Heart right ventricle (tissue), 16 donors: ENCODE measurements at regions not wholly inside any gene's neighbourhood (a gene's known extent, or its start where the extent isn't known, plus 50 kb on each side); places are given as distances from the start of the nearest gene placed in this dataset.

ENCODE experiments used
- ATAC-seq, 8 donors: fragments of 200-7000 bp; cut with Tn5 transposase; one replicate each; pipeline ENCODE4 v1.9.1; 2020; ENCODE audit warnings: mild to moderate bottlenecking in 8 of 8, moderate library complexity in 8 of 8, moderate number of reproducible peaks in 1 of 8
- DNase-seq, 2 donors: peaks; one replicate each; pipeline ENCODE4 v3.0.0-alpha.2; 2020
- H3K27ac ChIP-seq, 10 donors: fragments of 200-600 bp; sonication (generic) in 2 of 10; one replicate each; pipeline versions ENCODE4 v1.5.0 to v1.8.0; 2020 to 2022; ENCODE audit warnings: mild to moderate bottlenecking in 3 of 10
- H3K27me3 ChIP-seq, 7 donors: fragments of 200-600 bp; one replicate each; pipeline ENCODE4 v1.8.0; 2021 to 2022; ENCODE audit warnings: mild to moderate bottlenecking in 2 of 7
- H3K36me3 ChIP-seq, 9 donors: fragments of 200-600 bp; sonication (generic) in 1 of 9; one replicate each; pipeline versions ENCODE4 v1.5.0 to v1.8.0; 2020 to 2022; ENCODE audit warnings: mild to moderate bottlenecking in 2 of 9
- H3K4me1 ChIP-seq, 9 donors: fragments of 200-600 bp; sonication (generic) in 1 of 9; one replicate each; pipeline versions ENCODE4 v1.5.0 to v1.8.0; 2020 to 2022; ENCODE audit warnings: mild to moderate bottlenecking in 4 of 9
- H3K4me3 ChIP-seq, 10 donors: fragments of 200-600 bp; sonication (generic) in 2 of 10; one replicate each; pipeline versions ENCODE4 v1.5.0 to v1.8.0; 2020 to 2022; ENCODE audit warnings: mild to moderate bottlenecking in 7 of 10, moderate library complexity in 2 of 10
- H3K9me3 ChIP-seq, 11 donors: fragments of 200-600 bp in 10 of 11; sonication (generic) in 2 of 11; one replicate each; pipeline versions ENCODE4 v1.5.0 to v1.8.0; 2013 to 2022; ENCODE audit warnings: mild to moderate bottlenecking in 2 of 11, control low read depth in 1 of 11, moderate library complexity in 1 of 11
- CTCF ChIP-seq, 9 donors: fragments of 200-600 bp; sonication (generic) in 2 of 9; IDR thresholded peaks; one replicate each; pipeline versions ENCODE4 v1.5.0 to v1.8.0; 2021 to 2022; ENCODE audit warnings: antibody characterized with exemption in 9 of 9, mild to moderate bottlenecking in 5 of 9, moderate library complexity in 1 of 9
- WGBS, 2 donors: extraction: QIAGEN DNeasy Blood & Tissue Kit; methylation state at CpG; one replicate each; pipeline ENCODE4 v1.1.7; 2013; ENCODE audit warnings: inconsistent platforms in 1 of 2; 5-methylcytosine and 5-hydroxymethylcytosine counted together
- intact Hi-C, 10 donors: fragments of 100-400 bp; cut with DNase I; formaldehyde crosslinking; loops; one replicate each; pipeline versions ENCODE4 v1.11.1 to v1.14.2; 2022
- donor health status: Arrhythmogenic right ventricular cardiomyopathy.
- donor health status: ischemic (EF 13 %, LVEDD 7.1; RV severe dilation, severe dysfunction).
- donor health status: healthy with polysubstance abuse.
- donor health status: DM: no; HTN: yes; CAD: no.
- donor health status: DM: no; HTN: no; CAD: no.
- donor health status: ischemic (EF 25% LVEDD 6.9; RV normal size, moderate dysfunction).
- donor health status: ischemic (EF 25% LVEDD 5.7; RV mildly dilated, moderate dysfunction).
- donor health status: healthy.
- donor health status: DM: yes; HTN: yes; CAD: no.
- donor health status: Ischemic cardiomyopathy.
- donor health status: ischemic (EF 35%, LVEDD 5.7; RV mildly dilated, moderate dysfunction).
- donor health status: nonischemic (EF 11% LVEDD 7.7; RV severe dilation, severe dysfunction).
- donor health status: DM: yes; HTN: yes; CAD: no.
- donor health status: PGD.
- donor health status: ischemic (EF 29% LVEDD 5.4; RV normal size, mild dysfunction).
- donor health status: nonischemic (EF 23%, LVEDD 6.1; RV moderate dilation, normal function).

- peaks cover 9 to 64% (median 32%) of the 10 kb centered on the region in 9 donors for H3K4me1 ChIP-seq
- DNase-seq (no peak), ATAC-seq (no peak)
- no peaks in the 10 kb centered on the region for H3K36me3 ChIP-seq
- TF ChIP-seq CTCF (IDR thresholded peaks at IDR 0.05), result no peak
- intact Hi-C loops, result loop anchor here in 3 of 10 donors (10.0 kb wide), 3 partner anchors 78 to 298 kb away; partner anchors contain the start of gene STK35 (in 1 of the 3)
- H3K27ac ChIP-seq, result no peak overlapping the region
- no peaks in the 10 kb centered on the region for H3K9me3 ChIP-seq
- H3K4me3 ChIP-seq, result no peak overlapping the region
- H3K27me3 ChIP-seq, result peaks cover 0 to 2% (median 0%) of the 10 kb centered on the region in 7 donors
- WGBS, 2 donors, result 94 to 95% methylated on average over 7 of the region's 7 CpGs
These were observed 88.8 kb upstream of the SIRPA start for GRCh38 chr20:1806456-1806855.

DNA sequence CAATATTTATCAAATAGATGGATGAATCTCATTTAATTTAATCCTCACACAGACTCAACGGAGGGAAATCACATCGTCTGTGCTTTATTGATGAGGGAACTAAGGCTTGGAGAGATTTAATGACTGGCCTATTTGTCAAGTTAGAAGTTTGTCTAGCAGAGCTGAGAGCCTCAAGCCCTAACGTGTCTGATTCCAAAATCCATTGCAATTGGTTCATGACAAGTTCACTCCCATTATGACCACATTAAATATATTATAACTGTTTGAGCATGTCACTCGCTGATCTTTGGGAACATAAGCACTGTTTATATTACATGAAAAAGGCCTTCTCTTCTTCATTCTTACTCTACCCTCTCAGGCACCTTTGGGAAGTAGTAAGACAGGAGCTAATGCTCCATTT lies 89.4 kb upstream of the SIRPA start:
- Histone ChIP-seq H3K4me1 (peaks cover 6 to 60% (median 27%) of the 10 kb centered on the region in 9 donors), H3K27me3 (peaks cover 0 to 5% (median 0%) of the 10 kb centered on the region in 7 donors), H3K9me3 (no peaks in the 10 kb centered on the region), H3K36me3 (no peaks in the 10 kb centered on the region), H3K27ac (peak overlapping the region in 1 of 10 donors; percentile 90), H3K4me3 (no peak overlapping the region)
- ATAC-seq (no peak), DNase-seq (no peak)
- no peak for TF ChIP-seq CTCF (IDR thresholded peaks at IDR 0.05)
- WGBS, 2 donors, result 86 to 87% methylated on average over 4 of the region's 4 CpGs
- intact Hi-C loops, result loop anchor here in 3 of 10 donors (10.0 kb wide), 3 partner anchors 79 to 299 kb away; partner anchors contain the start of gene STK35 (in 1 of the 3)

- Histone ChIP-seq H3K4me3 (no peak overlapping the region), H3K4me1 (peaks cover 6 to 54% (median 20%) of the 10 kb centered on the region in 9 donors), H3K9me3 (no peaks in the 10 kb centered on the region), H3K27me3 (peaks cover 0 to 5% (median 0%) of the 10 kb centered on the region in 7 donors), H3K36me3 (no peaks in the 10 kb centered on the region), H3K27ac (peak overlapping the region in 1 of 10 donors; percentile 90)
- TF ChIP-seq CTCF (IDR thresholded peaks at IDR 0.05), result no peak
- WGBS, 2 donors, result 87 to 93% methylated on average over 4 of the region's 4 CpGs
- ATAC-seq, result no peak
- DNase-seq, result no peak
- intact Hi-C loops, result loop anchor here in 3 of 10 donors (10.0 kb wide), 3 partner anchors 80 to 300 kb away; partner anchors contain the start of gene STK35 (in 1 of the 3)
These were observed 90.0 kb upstream of the SIRPA start for GRCh38 chr20:1805161-1805581.

DNA sequence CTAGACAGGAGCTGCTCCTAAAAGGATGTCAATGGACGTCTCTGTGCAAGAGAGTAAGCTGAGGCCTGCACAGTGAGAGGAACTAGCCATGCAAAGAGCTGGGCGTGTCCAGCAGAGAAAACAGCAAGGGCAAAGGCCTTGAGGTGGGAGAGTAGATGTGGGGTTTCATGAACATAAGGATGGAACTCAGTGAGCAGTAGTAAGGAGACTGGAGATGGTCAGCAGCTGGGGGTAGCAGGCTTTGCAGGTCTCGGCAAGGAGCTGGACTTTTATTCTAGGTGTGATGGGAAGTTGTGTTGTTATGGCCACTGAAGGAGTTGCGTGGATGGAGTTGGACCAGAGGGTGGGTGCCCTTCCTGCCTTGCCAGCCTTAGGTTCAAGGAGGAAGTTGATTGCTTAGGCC lies 90.7 kb upstream of the SIRPA start:
- H3K4me1 ChIP-seq, result peaks cover 6 to 48% (median 19%) of the 10 kb centered on the region in 9 donors
- intact Hi-C loops, result loop anchor here in 7 of 10 donors (5.0 to 10.0 kb wide), 6 partner anchors 80 to 300 kb away; partner anchors contain the start of genes SIRPA (in 2 of the 7) and STK35 (in 1 of the 7)
- no peak for TF ChIP-seq CTCF (IDR thresholded peaks at IDR 0.05)
- H3K9me3 ChIP-seq, result no peaks in the 10 kb centered on the region
- DNase-seq (no peak), ATAC-seq (no peak)
- H3K4me3 ChIP-seq, result no peak overlapping the region
- H3K27me3 ChIP-seq, result peaks cover 0 to 8% (median 0%) of the 10 kb centered on the region in 7 donors
- 92 to 93% methylated on average over 4 of the region's 4 CpGs for WGBS, 2 donors
- H3K36me3 ChIP-seq, result no peaks in the 10 kb centered on the region
- peak overlapping the region in 1 of 10 donors; percentile 90 for H3K27ac ChIP-seq
